HL-60 (cell line): ENCODE measurements at regions not wholly inside any gene's neighbourhood (a gene's known extent, or its start where the extent isn't known, plus 50 kb on each side); places are given as distances from the start of the nearest gene placed in this dataset.

Experiments
- DNase-seq, 2 experiments: peaks; one replicate each; pipeline ENCODE4 v3.0.0-alpha.2; 2010 to 2020; ENCODE audit warnings: low read depth in 1 of 2, low spot score in 1 of 2
- H3K27ac ChIP-seq: fragments of 250-450 bp; sonication (Bioruptor Pico); replicated peaks from 2 replicates; pipeline ENCODE4 v1.5.1; 2020; ENCODE audit warnings: mild to moderate bottlenecking, moderate library complexity
- H3K27me3 ChIP-seq: fragments of 250-450 bp; sonication (Bioruptor Pico); 2 replicates; pipeline ENCODE4 v1.5.1; 2021; ENCODE audit warnings: mild to moderate bottlenecking, moderate library complexity; ENCODE audit not compliant: insufficient read depth, poor library complexity, severe bottlenecking
- H3K4me3 ChIP-seq: replicated peaks from 2 replicates; pipeline ENCODE4 v1.5.1; 2011; ENCODE audit warnings: mild to moderate bottlenecking, control low read depth, low read length; ENCODE audit not compliant: insufficient read depth
- GABPA ChIP-seq: IDR thresholded peaks from 2 replicates; pipeline ENCODE4 v1.6.1; 2012; ENCODE audit warnings: low read depth
- POLR2AphosphoS5 ChIP-seq: IDR thresholded peaks from 2 replicates; pipeline ENCODE4 v1.6.1; 2012; ENCODE audit warnings: low read depth
- SPI1 ChIP-seq: IDR thresholded peaks from 2 replicates; pipeline ENCODE4 v1.6.1; 2012; ENCODE audit warnings: low read depth, mild to moderate bottlenecking, borderline replicate concordance
- TF ChIP-seq, protein P1 (sequence below): IDR thresholded peaks from one replicate; pipeline ENCODE4 v1.5.1; 2011; ENCODE audit warnings: low read length, control low read depth, inconsistent platforms; ENCODE audit not compliant: insufficient read depth
- TF ChIP-seq, protein P2 (sequence below): IDR thresholded peaks from 2 replicates; pipeline ENCODE4 v1.6.1; 2012; ENCODE audit warnings: low read depth; ENCODE audit not compliant: insufficient replicate concordance

DNA sequence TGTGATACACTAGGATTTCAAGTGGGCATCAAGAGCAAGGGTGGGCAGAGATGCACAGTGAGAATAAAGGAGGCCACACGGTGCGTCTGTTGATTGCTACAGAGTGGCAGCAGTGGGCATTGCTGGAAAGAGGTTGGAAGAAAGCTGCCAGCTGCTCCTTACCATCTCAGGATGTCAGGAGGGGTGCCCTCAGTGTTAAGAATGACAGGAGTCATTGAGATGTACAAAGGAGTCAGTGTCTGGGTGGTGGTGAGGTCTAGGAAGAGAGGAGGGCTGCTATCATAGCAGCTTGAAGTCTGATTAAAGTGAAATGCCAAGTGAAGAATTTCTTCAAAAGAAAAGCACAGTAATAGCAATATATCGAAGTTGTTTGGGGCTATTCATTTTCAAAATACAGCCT lies 992.7 kb downstream of the TTLL7 start:
- no peak overlapping the region for H3K27ac ChIP-seq
- TF ChIP-seq POLR2AphosphoS5 (no peak), SPI1 (no peak), GABPA (no peak)
- TF ChIP-seq, protein P1, sequence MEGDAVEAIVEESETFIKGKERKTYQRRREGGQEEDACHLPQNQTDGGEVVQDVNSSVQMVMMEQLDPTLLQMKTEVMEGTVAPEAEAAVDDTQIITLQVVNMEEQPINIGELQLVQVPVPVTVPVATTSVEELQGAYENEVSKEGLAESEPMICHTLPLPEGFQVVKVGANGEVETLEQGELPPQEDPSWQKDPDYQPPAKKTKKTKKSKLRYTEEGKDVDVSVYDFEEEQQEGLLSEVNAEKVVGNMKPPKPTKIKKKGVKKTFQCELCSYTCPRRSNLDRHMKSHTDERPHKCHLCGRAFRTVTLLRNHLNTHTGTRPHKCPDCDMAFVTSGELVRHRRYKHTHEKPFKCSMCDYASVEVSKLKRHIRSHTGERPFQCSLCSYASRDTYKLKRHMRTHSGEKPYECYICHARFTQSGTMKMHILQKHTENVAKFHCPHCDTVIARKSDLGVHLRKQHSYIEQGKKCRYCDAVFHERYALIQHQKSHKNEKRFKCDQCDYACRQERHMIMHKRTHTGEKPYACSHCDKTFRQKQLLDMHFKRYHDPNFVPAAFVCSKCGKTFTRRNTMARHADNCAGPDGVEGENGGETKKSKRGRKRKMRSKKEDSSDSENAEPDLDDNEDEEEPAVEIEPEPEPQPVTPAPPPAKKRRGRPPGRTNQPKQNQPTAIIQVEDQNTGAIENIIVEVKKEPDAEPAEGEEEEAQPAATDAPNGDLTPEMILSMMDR = no peak
- TF ChIP-seq, protein P2, sequence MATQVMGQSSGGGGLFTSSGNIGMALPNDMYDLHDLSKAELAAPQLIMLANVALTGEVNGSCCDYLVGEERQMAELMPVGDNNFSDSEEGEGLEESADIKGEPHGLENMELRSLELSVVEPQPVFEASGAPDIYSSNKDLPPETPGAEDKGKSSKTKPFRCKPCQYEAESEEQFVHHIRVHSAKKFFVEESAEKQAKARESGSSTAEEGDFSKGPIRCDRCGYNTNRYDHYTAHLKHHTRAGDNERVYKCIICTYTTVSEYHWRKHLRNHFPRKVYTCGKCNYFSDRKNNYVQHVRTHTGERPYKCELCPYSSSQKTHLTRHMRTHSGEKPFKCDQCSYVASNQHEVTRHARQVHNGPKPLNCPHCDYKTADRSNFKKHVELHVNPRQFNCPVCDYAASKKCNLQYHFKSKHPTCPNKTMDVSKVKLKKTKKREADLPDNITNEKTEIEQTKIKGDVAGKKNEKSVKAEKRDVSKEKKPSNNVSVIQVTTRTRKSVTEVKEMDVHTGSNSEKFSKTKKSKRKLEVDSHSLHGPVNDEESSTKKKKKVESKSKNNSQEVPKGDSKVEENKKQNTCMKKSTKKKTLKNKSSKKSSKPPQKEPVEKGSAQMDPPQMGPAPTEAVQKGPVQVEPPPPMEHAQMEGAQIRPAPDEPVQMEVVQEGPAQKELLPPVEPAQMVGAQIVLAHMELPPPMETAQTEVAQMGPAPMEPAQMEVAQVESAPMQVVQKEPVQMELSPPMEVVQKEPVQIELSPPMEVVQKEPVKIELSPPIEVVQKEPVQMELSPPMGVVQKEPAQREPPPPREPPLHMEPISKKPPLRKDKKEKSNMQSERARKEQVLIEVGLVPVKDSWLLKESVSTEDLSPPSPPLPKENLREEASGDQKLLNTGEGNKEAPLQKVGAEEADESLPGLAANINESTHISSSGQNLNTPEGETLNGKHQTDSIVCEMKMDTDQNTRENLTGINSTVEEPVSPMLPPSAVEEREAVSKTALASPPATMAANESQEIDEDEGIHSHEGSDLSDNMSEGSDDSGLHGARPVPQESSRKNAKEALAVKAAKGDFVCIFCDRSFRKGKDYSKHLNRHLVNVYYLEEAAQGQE = no peak
- no peak for DNase-seq
- no peaks in the 10 kb centered on the region for H3K27me3 ChIP-seq
- H3K4me3 ChIP-seq = no peak overlapping the region

DNA sequence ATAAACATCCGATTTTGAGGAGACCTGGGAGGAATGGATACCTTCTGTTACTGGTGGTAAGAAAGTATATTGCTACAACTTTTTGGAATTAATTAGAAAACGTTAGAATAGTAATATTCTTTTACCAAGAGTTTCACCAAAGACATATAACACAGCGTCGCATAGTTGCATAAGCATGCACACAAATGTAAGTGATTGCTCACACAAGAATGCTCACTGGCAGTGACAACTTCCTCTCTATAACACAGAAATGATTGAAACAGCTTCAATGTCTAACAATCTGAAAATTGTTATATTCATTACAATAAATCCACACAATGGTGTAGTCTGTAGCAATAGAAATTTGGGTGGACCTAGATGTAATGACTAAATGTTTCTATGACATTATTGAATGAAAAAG lies 998.6 kb downstream of the TTLL7 start:
- H3K4me3 ChIP-seq = no peak overlapping the region
- no peak overlapping the region for H3K27ac ChIP-seq
- no peak for DNase-seq
- TF ChIP-seq SPI1 (no peak), GABPA (no peak), POLR2AphosphoS5 (no peak)
- TF ChIP-seq, protein P2 = no peak
- TF ChIP-seq, protein P1 = no peak
- H3K27me3 ChIP-seq = no peaks in the 10 kb centered on the region

DNA sequence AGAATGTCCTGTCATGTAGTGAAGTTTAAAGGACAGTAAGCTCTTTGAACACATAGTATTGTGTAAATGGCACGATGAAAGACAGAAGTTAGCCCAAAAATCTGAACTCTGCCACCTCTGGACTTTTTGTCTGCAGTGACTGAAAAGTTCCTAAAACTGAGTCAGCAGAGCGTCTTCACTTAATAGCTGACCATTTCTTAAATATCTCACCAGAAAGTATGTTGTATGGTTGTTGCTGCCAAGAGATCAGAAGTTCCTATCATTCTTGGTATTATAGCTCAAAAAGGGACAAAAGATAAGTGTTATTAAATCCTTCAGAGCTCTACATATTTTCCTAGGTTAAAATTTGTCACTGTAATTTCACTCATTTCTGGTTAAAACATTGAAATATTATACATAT lies 1003.0 kb downstream of the TTLL7 start:
- Histone ChIP-seq H3K27ac (no peak overlapping the region), H3K27me3 (no peaks in the 10 kb centered on the region), H3K4me3 (no peak overlapping the region)
- DNase-seq = no peak
- TF ChIP-seq POLR2AphosphoS5 (no peak), GABPA (no peak), SPI1 (no peak)
- TF ChIP-seq, protein P1 = no peak
- TF ChIP-seq, protein P2 = no peak
